Trophoblast cell (in vitro differentiated cells and primary cell): ENCODE measurements at regions not wholly inside any gene's neighbourhood (a gene's known extent, or its start where the extent isn't known, plus 50 kb on each side); places are given as distances from the start of the nearest gene placed in this dataset.

ENCODE experiments used
- DNase-seq, 2 donors: peaks; one replicate each; pipeline ENCODE4 v3.0.0-alpha.2; 2016
- H2AFZ ChIP-seq: 2 replicates; pipeline ENCODE4 v1.6.1; 2013; ENCODE audit warnings: low read length, moderate library complexity, mild to moderate bottlenecking; ENCODE audit not compliant: insufficient read depth, poor library complexity
- H2AK5ac ChIP-seq: 2 replicates; pipeline ENCODE4 v1.6.1; 2013; ENCODE audit warnings: mild to moderate bottlenecking, low read length
- H2BK120ac ChIP-seq: 2 replicates; pipeline ENCODE4 v1.6.1; 2013; ENCODE audit warnings: low read length, mild to moderate bottlenecking, moderate library complexity; ENCODE audit not compliant: insufficient read depth, poor library complexity
- H2BK12ac ChIP-seq: 2 replicates; pipeline ENCODE4 v1.6.1; 2013; ENCODE audit warnings: mild to moderate bottlenecking, low read length, moderate library complexity
- H2BK5ac ChIP-seq: 2 replicates; pipeline ENCODE4 v1.6.1; 2013; ENCODE audit warnings: low read length, low read depth, moderate library complexity, mild to moderate bottlenecking; ENCODE audit not compliant: poor library complexity
- H3K14ac ChIP-seq: 2 replicates; pipeline ENCODE4 v1.6.1; 2013; ENCODE audit warnings: mild to moderate bottlenecking, low read length
- H3K18ac ChIP-seq: 2 replicates; pipeline ENCODE4 v1.6.1; 2013; ENCODE audit warnings: mild to moderate bottlenecking, low read length
- H3K23ac ChIP-seq: 2 replicates; pipeline ENCODE4 v1.6.1; 2013; ENCODE audit warnings: low read length
- H3K27ac ChIP-seq: 2 replicates; pipeline ENCODE4 v1.5.1; 2013; ENCODE audit warnings: low read depth, mild to moderate bottlenecking, inconsistent platforms, low read length, moderate library complexity
- H3K27me3 ChIP-seq: 2 replicates; pipeline ENCODE4 v1.6.1; 2013; ENCODE audit warnings: inconsistent platforms, mild to moderate bottlenecking, low read length, moderate library complexity; ENCODE audit not compliant: insufficient read depth
- H3K36me3 ChIP-seq, 2 experiments: 1 replicate in 1 of 2; 2 replicates in 1 of 2; pipeline ENCODE4 v1.6.1; 2013; ENCODE audit warnings: low read length in 2 of 2, mild to moderate bottlenecking in 2 of 2, moderate library complexity in 1 of 2; ENCODE audit not compliant: insufficient read depth in 2 of 2, control insufficient read depth in 1 of 2
- H3K4ac ChIP-seq: 2 replicates; pipeline ENCODE4 v1.6.1; 2013; ENCODE audit warnings: low read depth, mild to moderate bottlenecking, low read length, moderate library complexity
- H3K4me1 ChIP-seq, 2 experiments: 1 replicate in 1 of 2; 2 replicates in 1 of 2; pipeline ENCODE4 v1.6.1; 2013; ENCODE audit warnings: low read length in 2 of 2, mild to moderate bottlenecking in 2 of 2, moderate library complexity in 1 of 2; ENCODE audit not compliant: insufficient read depth in 2 of 2, control insufficient read depth in 1 of 2
- H3K4me2 ChIP-seq: 2 replicates; pipeline ENCODE4 v1.6.1; 2013; ENCODE audit warnings: inconsistent platforms, mild to moderate bottlenecking, low read length, moderate library complexity
- H3K4me3 ChIP-seq: 2 replicates; pipeline ENCODE4 v1.5.1; 2013; ENCODE audit warnings: mild to moderate bottlenecking, low read depth, low read length, inconsistent platforms
- H3K79me1 ChIP-seq: one replicate; pipeline ENCODE4 v1.6.1; 2013; ENCODE audit warnings: low read length
- H3K79me2 ChIP-seq: 2 replicates; pipeline ENCODE4 v1.6.1; 2013; ENCODE audit warnings: low read length, mild to moderate bottlenecking; ENCODE audit not compliant: control insufficient read depth, insufficient read depth, poor library complexity
- H3K9ac ChIP-seq: 2 replicates; pipeline ENCODE4 v1.6.1; 2013; ENCODE audit warnings: mild to moderate bottlenecking, low read length
- H3K9me3 ChIP-seq: 2 replicates; pipeline ENCODE4 v1.6.1; 2013; ENCODE audit warnings: low read depth, mild to moderate bottlenecking, control low read depth, inconsistent platforms, low read length; ENCODE audit not compliant: insufficient read depth
- H4K12ac ChIP-seq: 2 replicates; pipeline ENCODE4 v1.6.1; 2013; ENCODE audit warnings: low read depth, mild to moderate bottlenecking, low read length, moderate library complexity
- H4K8ac ChIP-seq: 2 replicates; pipeline ENCODE4 v1.6.1; 2013; ENCODE audit warnings: low read depth, mild to moderate bottlenecking, low read length, moderate library complexity
- H4K91ac ChIP-seq: one replicate; pipeline ENCODE4 v1.6.1; 2013; ENCODE audit warnings: low read depth, mild to moderate bottlenecking, low read length, moderate library complexity
- WGBS: extraction: QIAGEN DNeasy Blood & Tissue Kit; methylation state at CpG from one replicate; pipeline ENCODE4 v1.1.7; 2013; ENCODE audit warnings: missing lambda C conversion rate; ENCODE audit not compliant: insufficient read length, insufficient coverage; ENCODE audit errors: extremely low coverage; 5-methylcytosine and 5-hydroxymethylcytosine counted together

- no peak overlapping the region for H2BK12ac ChIP-seq
- no peak overlapping the region for H3K23ac ChIP-seq
- no peak overlapping the region for H2BK120ac ChIP-seq
- H3K9ac ChIP-seq = no peak overlapping the region
- no peak overlapping the region for H2AK5ac ChIP-seq
- no peak overlapping the region for H2BK5ac ChIP-seq
- H3K9me3 ChIP-seq = peaks cover 17% of the 10 kb centered on the region
- H4K91ac ChIP-seq = no peak overlapping the region
- no peak overlapping the region for H3K4ac ChIP-seq
- no peaks in the 10 kb centered on the region for H3K4me1 ChIP-seq
- DNase-seq = no peak
- no peaks in the 10 kb centered on the region for H3K27me3 ChIP-seq
- no peak overlapping the region for H4K8ac ChIP-seq
- H3K36me3 ChIP-seq = no peaks in the 10 kb centered on the region
- no peaks in the 10 kb centered on the region for H3K79me2 ChIP-seq
- no peak overlapping the region for H3K18ac ChIP-seq
- no peak overlapping the region for H3K27ac ChIP-seq
- H3K4me2 ChIP-seq = no peak overlapping the region
- H4K12ac ChIP-seq = no peak overlapping the region
- no peak overlapping the region for H2AFZ ChIP-seq
- no peak overlapping the region for H3K14ac ChIP-seq
- no peak overlapping the region for H3K4me3 ChIP-seq
- no CpG with 5 or more reads among the region's 17 CpGs for WGBS
- H3K79me1 ChIP-seq = no peaks in the 10 kb centered on the region
These were observed 123.7 kb upstream of the GSC start for GRCh38 chr14:94893411-94894160.

GRCh38 chr14:94890785-94891184 lies 120.9 kb upstream of the GSC start:
- no CpG with 5 or more reads among the region's 6 CpGs for WGBS
- no peak overlapping the region for H4K91ac ChIP-seq
- no peak overlapping the region for H3K4me3 ChIP-seq
- H4K12ac ChIP-seq = no peak overlapping the region
- H3K23ac ChIP-seq = no peak overlapping the region
- H3K18ac ChIP-seq = no peak overlapping the region
- H3K36me3 ChIP-seq = no peaks in the 10 kb centered on the region
- no peak overlapping the region for H2BK5ac ChIP-seq
- no peak overlapping the region for H3K4me2 ChIP-seq
- H3K27ac ChIP-seq = no peak overlapping the region
- no peak overlapping the region for H2AK5ac ChIP-seq
- no peaks in the 10 kb centered on the region for H3K4me1 ChIP-seq
- no peak overlapping the region for H2BK12ac ChIP-seq
- H3K14ac ChIP-seq = no peak overlapping the region
- no peak overlapping the region for H2AFZ ChIP-seq
- H3K9ac ChIP-seq = no peak overlapping the region
- no peaks in the 10 kb centered on the region for H3K79me1 ChIP-seq
- no peaks in the 10 kb centered on the region for H3K79me2 ChIP-seq
- peaks cover 17% of the 10 kb centered on the region for H3K9me3 ChIP-seq
- no peak overlapping the region for H3K4ac ChIP-seq
- peak in 1 of 2 donors; percentile 2 for DNase-seq
- no peaks in the 10 kb centered on the region for H3K27me3 ChIP-seq
- no peak overlapping the region for H2BK120ac ChIP-seq
- no peak overlapping the region for H4K8ac ChIP-seq

- peak overlapping the region; percentile 50 for H3K23ac ChIP-seq
- no peak overlapping the region for H2BK5ac ChIP-seq
- no peak overlapping the region for H2BK12ac ChIP-seq
- no peak overlapping the region for H2BK120ac ChIP-seq
- no peak overlapping the region for H3K14ac ChIP-seq
- no peaks in the 10 kb centered on the region for H3K4me1 ChIP-seq
- no peaks in the 10 kb centered on the region for H3K79me2 ChIP-seq
- H3K27ac ChIP-seq = no peak overlapping the region
- no peak overlapping the region for H4K8ac ChIP-seq
- no peak overlapping the region for H3K4ac ChIP-seq
- H3K4me3 ChIP-seq = peak overlapping the region; percentile 55
- H3K27me3 ChIP-seq = no peaks in the 10 kb centered on the region
- H4K91ac ChIP-seq = no peak overlapping the region
- no peaks in the 10 kb centered on the region for H3K36me3 ChIP-seq
- H2AFZ ChIP-seq = no peak overlapping the region
- no peak overlapping the region for H4K12ac ChIP-seq
- no peak overlapping the region for H3K4me2 ChIP-seq
- H3K9me3 ChIP-seq = peaks cover 13% of the 10 kb centered on the region
- no peak overlapping the region for H2AK5ac ChIP-seq
- DNase-seq = no peak
- WGBS = 100% methylated on average over 3 of the region's 6 CpGs
- H3K18ac ChIP-seq = no peak overlapping the region
- H3K79me1 ChIP-seq = no peaks in the 10 kb centered on the region
- no peak overlapping the region for H3K9ac ChIP-seq
These were observed 119.8 kb upstream of the GSC start for GRCh38 chr14:94889520-94890312.

- Histone ChIP-seq H3K27me3 (no peaks in the 10 kb centered on the region), H4K91ac (no peak overlapping the region), H3K23ac (no peak overlapping the region), H3K9ac (no peak overlapping the region), H3K4ac (no peak overlapping the region), H2AK5ac (no peak overlapping the region), H3K4me1 (no peaks in the 10 kb centered on the region), H3K27ac (no peak overlapping the region), H3K36me3 (no peaks in the 10 kb centered on the region), H3K4me3 (no peak overlapping the region), H4K12ac (no peak overlapping the region), H4K8ac (no peak overlapping the region), H3K14ac (no peak overlapping the region), H2BK120ac (no peak overlapping the region), H2BK5ac (no peak overlapping the region), H3K79me2 (no peaks in the 10 kb centered on the region), H3K9me3 (peaks cover 13% of the 10 kb centered on the region), H3K4me2 (no peak overlapping the region), H2BK12ac (no peak overlapping the region), H3K18ac (no peak overlapping the region), H2AFZ (no peak overlapping the region), H3K79me1 (no peaks in the 10 kb centered on the region)
- no CpG with 5 or more reads among the region's 12 CpGs for WGBS
- DNase-seq = no peak
These were observed 118.2 kb upstream of the GSC start for GRCh38 chr14:94888121-94888520.
